ENCODE measurements at regions not wholly inside any gene's neighbourhood (a gene's known extent, or its start where the extent isn't known, plus 50 kb on each side); places are given as distances from the start of the nearest gene placed in this dataset.

GRCh38 chr12:105920161-105920684 is 218.5 kb downstream of the NUAK1 start:
- H3K4me1 Mint-ChIP-seq = no peaks in the 10 kb centered on the region
- peaks cover 14% of the 10 kb centered on the region for H3K27me3 Mint-ChIP-seq
- no peak overlapping the region for H3K4me3 Mint-ChIP-seq
- no peak for ATAC-seq (replicated peaks)
- H3K27ac Mint-ChIP-seq = no peak overlapping the region
- H3K9me3 Mint-ChIP-seq = no peaks in the 10 kb centered on the region
- no peaks in the 10 kb centered on the region for H3K36me3 Mint-ChIP-seq (ENCODE audit: low read depth)

GRCh38 chr12:105921055-105921454 is 217.7 kb downstream of the NUAK1 start:
- H3K4me3 Mint-ChIP-seq = no peak overlapping the region
- H3K4me1 Mint-ChIP-seq = no peaks in the 10 kb centered on the region

GRCh38 chr12:105921872-105922669 is 216.7 kb downstream of the NUAK1 start:
- Mint-ChIP-seq H3K27me3 (peaks cover 11% of the 10 kb centered on the region), H3K4me1 (no peaks in the 10 kb centered on the region), H3K4me3 (no peak overlapping the region), H3K9me3 (peaks cover under 1% of the 10 kb centered on the region), H3K27ac (no peak overlapping the region), H3K36me3 (ENCODE audit: low read depth) (no peaks in the 10 kb centered on the region)
- ATAC-seq (replicated peaks) = no peak

More at GRCh38 chr12:105921055-105921454, 217.7 kb downstream of the NUAK1 start:
- Mint-ChIP-seq H3K27me3 (peaks cover 14% of the 10 kb centered on the region), H3K9me3 (no peaks in the 10 kb centered on the region), H3K27ac (no peak overlapping the region), H3K36me3 (ENCODE audit: low read depth) (no peaks in the 10 kb centered on the region)
- no peak for ATAC-seq (replicated peaks)

- Mint-ChIP-seq H3K27ac (no peak overlapping the region), H3K4me1 (no peaks in the 10 kb centered on the region), H3K36me3 (ENCODE audit: low read depth) (no peaks in the 10 kb centered on the region), H3K27me3 (peaks cover 11% of the 10 kb centered on the region), H3K9me3 (peaks cover 7% of the 10 kb centered on the region), H3K4me3 (no peak overlapping the region)
- no peak for ATAC-seq (replicated peaks)
Observed at GRCh38 chr12:105922670-105923102, 216.1 kb downstream of the NUAK1 start.

GRCh38 chr12:105924526-105925208 is 214.1 kb downstream of the NUAK1 start:
- peaks cover 10% of the 10 kb centered on the region for H3K9me3 Mint-ChIP-seq
- H3K27ac Mint-ChIP-seq = no peak overlapping the region
- peaks cover 12% of the 10 kb centered on the region for H3K27me3 Mint-ChIP-seq
- no peaks in the 10 kb centered on the region for H3K4me1 Mint-ChIP-seq
- no peaks in the 10 kb centered on the region for H3K36me3 Mint-ChIP-seq (ENCODE audit: low read depth)
- H3K4me3 Mint-ChIP-seq = no peak overlapping the region
- ATAC-seq (replicated peaks) = no peak

GRCh38 chr12:105927564-105927963 is 211.2 kb downstream of the NUAK1 start:
- Mint-ChIP-seq H3K36me3 (ENCODE audit: low read depth) (no peaks in the 10 kb centered on the region), H3K4me1 (no peaks in the 10 kb centered on the region), H3K27me3 (peaks cover 12% of the 10 kb centered on the region), H3K4me3 (no peak overlapping the region), H3K9me3 (peaks cover 10% of the 10 kb centered on the region), H3K27ac (no peak overlapping the region)
- no peak for ATAC-seq (replicated peaks)

GRCh38 chr12:105928436-105928835 is 210.3 kb downstream of the NUAK1 start:
- Mint-ChIP-seq H3K27me3 (peaks cover 7% of the 10 kb centered on the region), H3K4me1 (no peaks in the 10 kb centered on the region), H3K4me3 (no peak overlapping the region), H3K36me3 (ENCODE audit: low read depth) (no peaks in the 10 kb centered on the region), H3K9me3 (peaks cover 10% of the 10 kb centered on the region), H3K27ac (no peak overlapping the region)
- no peak for ATAC-seq (replicated peaks)

- no peak for ATAC-seq (replicated peaks)
- no peak overlapping the region for H3K27ac Mint-ChIP-seq
- no peaks in the 10 kb centered on the region for H3K4me1 Mint-ChIP-seq
- no peaks in the 10 kb centered on the region for H3K36me3 Mint-ChIP-seq (ENCODE audit: low read depth)
- H3K9me3 Mint-ChIP-seq = peaks cover 10% of the 10 kb centered on the region
- H3K27me3 Mint-ChIP-seq = peaks cover 7% of the 10 kb centered on the region
- H3K4me3 Mint-ChIP-seq = no peak overlapping the region
Observed at GRCh38 chr12:105929192-105929591, 209.6 kb downstream of the NUAK1 start.

GRCh38 chr12:105930557-105931503 is 207.9 kb downstream of the NUAK1 start:
- no peaks in the 10 kb centered on the region for H3K4me1 Mint-ChIP-seq
- no peak for ATAC-seq (replicated peaks)
- H3K4me3 Mint-ChIP-seq = no peak overlapping the region
- H3K9me3 Mint-ChIP-seq = peaks cover 10% of the 10 kb centered on the region
- H3K27me3 Mint-ChIP-seq = peaks cover 11% of the 10 kb centered on the region
- no peak overlapping the region for H3K27ac Mint-ChIP-seq
- H3K36me3 Mint-ChIP-seq (ENCODE audit: low read depth) = no peaks in the 10 kb centered on the region

GRCh38 chr12:105931762-105932570 is 206.8 kb downstream of the NUAK1 start:
- H3K27ac Mint-ChIP-seq = no peak overlapping the region
- ATAC-seq (replicated peaks) = no peak
- no peaks in the 10 kb centered on the region for H3K4me1 Mint-ChIP-seq
- no peaks in the 10 kb centered on the region for H3K36me3 Mint-ChIP-seq (ENCODE audit: low read depth)
- H3K9me3 Mint-ChIP-seq = peaks cover 10% of the 10 kb centered on the region
- no peak overlapping the region for H3K4me3 Mint-ChIP-seq
- peaks cover 11% of the 10 kb centered on the region for H3K27me3 Mint-ChIP-seq

GRCh38 chr12:105933671-105934665 is 204.8 kb downstream of the NUAK1 start:
- Mint-ChIP-seq H3K36me3 (ENCODE audit: low read depth) (no peaks in the 10 kb centered on the region), H3K9me3 (no peaks in the 10 kb centered on the region), H3K4me3 (no peak overlapping the region), H3K27ac (no peak overlapping the region), H3K27me3 (peaks cover 12% of the 10 kb centered on the region), H3K4me1 (no peaks in the 10 kb centered on the region)
- ATAC-seq (replicated peaks) = no peak

- peaks cover 16% of the 10 kb centered on the region for H3K27me3 Mint-ChIP-seq
- H3K27ac Mint-ChIP-seq = no peak overlapping the region
- H3K4me3 Mint-ChIP-seq = no peak overlapping the region
- no peaks in the 10 kb centered on the region for H3K4me1 Mint-ChIP-seq
- no peak for ATAC-seq (replicated peaks)
- no peaks in the 10 kb centered on the region for H3K36me3 Mint-ChIP-seq (ENCODE audit: low read depth)
- no peaks in the 10 kb centered on the region for H3K9me3 Mint-ChIP-seq
Observed at GRCh38 chr12:105935106-105935505, 203.6 kb downstream of the NUAK1 start.

GRCh38 chr12:105935981-105936380 is 202.8 kb downstream of the NUAK1 start:
- Mint-ChIP-seq H3K27me3 (peaks cover 13% of the 10 kb centered on the region), H3K9me3 (no peaks in the 10 kb centered on the region), H3K27ac (no peak overlapping the region), H3K36me3 (ENCODE audit: low read depth) (no peaks in the 10 kb centered on the region), H3K4me1 (no peaks in the 10 kb centered on the region), H3K4me3 (no peak overlapping the region)
- ATAC-seq (replicated peaks) = no peak

Measured in activated T-helper 17 cell treated with anti-CD3 and anti-CD28 coated beads, Interleukin-2, amount 50 U/mL, for 72 hours (primary cell).